ENCODE measurements at regions not wholly inside any gene's neighbourhood (a gene's known extent, or its start where the extent isn't known, plus 50 kb on each side); places are given as distances from the start of the nearest gene placed in this dataset.

- H3K9ac ChIP-seq (ENCODE audit: low read depth, low read length, poor library complexity): no peak overlapping the region
- no peak overlapping the region for H2BK15ac ChIP-seq (ENCODE audit: low read length)
- H3K4me3 ChIP-seq (ENCODE audit: low read length in 2 of 2): no peak overlapping the region
- no peak overlapping the region for H2AK5ac ChIP-seq (ENCODE audit: low read depth, low read length)
- no peak overlapping the region for H3K18ac ChIP-seq (ENCODE audit: low read length)
- no peak overlapping the region for H2BK120ac ChIP-seq (ENCODE audit: low read depth, low read length)
- no peak overlapping the region for H3K23ac ChIP-seq (ENCODE audit: low read depth, low read length, poor library complexity)
- no peak for DNase-seq (ENCODE audit: low spot score)
- H2BK5ac ChIP-seq (ENCODE audit: low read length): no peak overlapping the region
- H3K4ac ChIP-seq (ENCODE audit: low read length): no peak overlapping the region
- H3K9me3 ChIP-seq (replicated peaks in 1 of 2; ENCODE audit: control insufficient read depth in 2 of 2, insufficient read depth in 1 of 2, low read depth in 1 of 2, low read length in 2 of 2): peaks cover 4 to 10% of the 10 kb centered on the region in 2 donors
- no peak overlapping the region for H3K14ac ChIP-seq (ENCODE audit: low read length)
- no peak overlapping the region for H2AFZ ChIP-seq (ENCODE audit: low read length)
- no peak overlapping the region for H3K27ac ChIP-seq (replicated peaks; ENCODE audit: low read length)
- H4K8ac ChIP-seq (ENCODE audit: low read depth, low read length): no peak overlapping the region
- no peaks in the 10 kb centered on the region for H3K4me1 ChIP-seq (ENCODE audit: control insufficient read depth in 2 of 2, insufficient read depth in 1 of 2, low read depth in 1 of 2, low read length in 2 of 2)
- no peaks in the 10 kb centered on the region for H3K36me3 ChIP-seq (replicated peaks in 1 of 2; ENCODE audit: control insufficient read depth in 2 of 2, insufficient read depth in 2 of 2, low read length in 2 of 2)
- no peak overlapping the region for H3K4me2 ChIP-seq (ENCODE audit: insufficient read depth, low read length, poor library complexity, severe bottlenecking)
- no peak overlapping the region for H4K91ac ChIP-seq (ENCODE audit: low read depth, low read length, poor library complexity)
- H3K27me3 ChIP-seq (ENCODE audit: control insufficient read depth in 3 of 3, insufficient read depth in 3 of 3, low read depth in 1 of 3, low read length in 3 of 3): no peaks in the 10 kb centered on the region
- no peak overlapping the region for H2BK12ac ChIP-seq (ENCODE audit: low read length)
- no peaks in the 10 kb centered on the region for H3K79me1 ChIP-seq (ENCODE audit: low read depth, low read length)
Measured at GRCh38 chr1:183753464-183753891, 51.4 kb upstream of the RGL1 start.

- no peak overlapping the region for H2BK120ac ChIP-seq (ENCODE audit: low read depth, low read length)
- H4K8ac ChIP-seq (ENCODE audit: low read depth, low read length): no peak overlapping the region
- no peak overlapping the region for H3K9ac ChIP-seq (ENCODE audit: low read depth, low read length, poor library complexity)
- H3K36me3 ChIP-seq (replicated peaks in 1 of 2; ENCODE audit: control insufficient read depth in 2 of 2, insufficient read depth in 2 of 2, low read length in 2 of 2): peaks cover 0 to 6% of the 10 kb centered on the region in 2 donors
- H2BK5ac ChIP-seq (ENCODE audit: low read length): no peak overlapping the region
- no peak overlapping the region for H4K91ac ChIP-seq (ENCODE audit: low read depth, low read length, poor library complexity)
- H3K9me3 ChIP-seq (replicated peaks in 1 of 2; ENCODE audit: control insufficient read depth in 2 of 2, insufficient read depth in 1 of 2, low read depth in 1 of 2, low read length in 2 of 2): no peaks in the 10 kb centered on the region
- no peak overlapping the region for H2AK5ac ChIP-seq (ENCODE audit: low read depth, low read length)
- H3K23ac ChIP-seq (ENCODE audit: low read depth, low read length, poor library complexity): no peak overlapping the region
- no peak overlapping the region for H2BK12ac ChIP-seq (ENCODE audit: low read length)
- no peak overlapping the region for H3K18ac ChIP-seq (ENCODE audit: low read length)
- H3K4ac ChIP-seq (ENCODE audit: low read length): no peak overlapping the region
- no peak for DNase-seq (ENCODE audit: low spot score)
- WGBS, 2 donors (ENCODE audit: extremely low coverage in 2 of 2, insufficient read length in 2 of 2, insufficient replicate concordance in 1 of 2): no CpG with 5 or more reads among the region's 1 CpG
- H3K4me1 ChIP-seq (ENCODE audit: control insufficient read depth in 2 of 2, insufficient read depth in 1 of 2, low read depth in 1 of 2, low read length in 2 of 2): no peaks in the 10 kb centered on the region
- no peaks in the 10 kb centered on the region for H3K27me3 ChIP-seq (ENCODE audit: control insufficient read depth in 3 of 3, insufficient read depth in 3 of 3, low read depth in 1 of 3, low read length in 3 of 3)
- H3K4me2 ChIP-seq (ENCODE audit: insufficient read depth, low read length, poor library complexity, severe bottlenecking): no peak overlapping the region
- no peaks in the 10 kb centered on the region for H3K79me1 ChIP-seq (ENCODE audit: low read depth, low read length)
- H2AFZ ChIP-seq (ENCODE audit: low read length): no peak overlapping the region
- H3K14ac ChIP-seq (ENCODE audit: low read length): no peak overlapping the region
- H3K27ac ChIP-seq (replicated peaks; ENCODE audit: low read length): no peak overlapping the region
- no peak overlapping the region for H2BK15ac ChIP-seq (ENCODE audit: low read length)
- H3K4me3 ChIP-seq (ENCODE audit: low read length in 2 of 2): no peak overlapping the region
Measured at GRCh38 chr1:183744132-183744913, 60.6 kb upstream of the RGL1 start.

GRCh38 chr1:183742355-183742754 lies 62.6 kb upstream of the RGL1 start:
- no peak overlapping the region for H2BK15ac ChIP-seq (ENCODE audit: low read length)
- H2BK5ac ChIP-seq (ENCODE audit: low read length): no peak overlapping the region
- H2BK120ac ChIP-seq (ENCODE audit: low read depth, low read length): no peak overlapping the region
- H3K9ac ChIP-seq (ENCODE audit: low read depth, low read length, poor library complexity): no peak overlapping the region
- no peaks in the 10 kb centered on the region for H3K27me3 ChIP-seq (ENCODE audit: control insufficient read depth in 3 of 3, insufficient read depth in 3 of 3, low read depth in 1 of 3, low read length in 3 of 3)
- no peak overlapping the region for H3K27ac ChIP-seq (replicated peaks; ENCODE audit: low read length)
- H3K4me3 ChIP-seq (ENCODE audit: low read length in 2 of 2): no peak overlapping the region
- no peak overlapping the region for H2BK12ac ChIP-seq (ENCODE audit: low read length)
- no peak for DNase-seq (ENCODE audit: low spot score)
- H2AK5ac ChIP-seq (ENCODE audit: low read depth, low read length): no peak overlapping the region
- no peak overlapping the region for H4K91ac ChIP-seq (ENCODE audit: low read depth, low read length, poor library complexity)
- no peaks in the 10 kb centered on the region for H3K4me1 ChIP-seq (ENCODE audit: control insufficient read depth in 2 of 2, insufficient read depth in 1 of 2, low read depth in 1 of 2, low read length in 2 of 2)
- peaks cover 0 to 6% of the 10 kb centered on the region in 2 donors for H3K36me3 ChIP-seq (replicated peaks in 1 of 2; ENCODE audit: control insufficient read depth in 2 of 2, insufficient read depth in 2 of 2, low read length in 2 of 2)
- no peak overlapping the region for H4K8ac ChIP-seq (ENCODE audit: low read depth, low read length)
- no peak overlapping the region for H3K4me2 ChIP-seq (ENCODE audit: insufficient read depth, low read length, poor library complexity, severe bottlenecking)
- no peak overlapping the region for H3K14ac ChIP-seq (ENCODE audit: low read length)
- no peak overlapping the region for H3K18ac ChIP-seq (ENCODE audit: low read length)
- no peak overlapping the region for H2AFZ ChIP-seq (ENCODE audit: low read length)
- no peak overlapping the region for H3K23ac ChIP-seq (ENCODE audit: low read depth, low read length, poor library complexity)
- no peak overlapping the region for H3K4ac ChIP-seq (ENCODE audit: low read length)
- no peaks in the 10 kb centered on the region for H3K9me3 ChIP-seq (replicated peaks in 1 of 2; ENCODE audit: control insufficient read depth in 2 of 2, insufficient read depth in 1 of 2, low read depth in 1 of 2, low read length in 2 of 2)
- H3K79me1 ChIP-seq (ENCODE audit: low read depth, low read length): no peaks in the 10 kb centered on the region
- WGBS, 2 donors (ENCODE audit: extremely low coverage in 2 of 2, insufficient read length in 2 of 2, insufficient replicate concordance in 1 of 2): 100% methylated on average over 1 of the region's 4 CpGs; no CpG with 5 or more reads in 1 of the 2 donors

GRCh38 chr1:183739741-183740271 lies 65.1 kb upstream of the RGL1 start:
- Histone ChIP-seq H3K23ac (ENCODE audit: low read depth, low read length, poor library complexity) (no peak overlapping the region), H4K91ac (ENCODE audit: low read depth, low read length, poor library complexity) (no peak overlapping the region), H3K14ac (ENCODE audit: low read length) (no peak overlapping the region), H4K8ac (ENCODE audit: low read depth, low read length) (no peak overlapping the region), H3K9me3 (replicated peaks in 1 of 2; ENCODE audit: control insufficient read depth in 2 of 2, insufficient read depth in 1 of 2, low read depth in 1 of 2, low read length in 2 of 2) (no peaks in the 10 kb centered on the region), H3K36me3 (replicated peaks in 1 of 2; ENCODE audit: control insufficient read depth in 2 of 2, insufficient read depth in 2 of 2, low read length in 2 of 2) (peaks cover 0 to 6% of the 10 kb centered on the region in 2 donors), H2BK15ac (ENCODE audit: low read length) (no peak overlapping the region), H3K27ac (replicated peaks; ENCODE audit: low read length) (no peak overlapping the region), H3K9ac (ENCODE audit: low read depth, low read length, poor library complexity) (no peak overlapping the region), H3K4ac (ENCODE audit: low read length) (no peak overlapping the region), H3K4me2 (ENCODE audit: insufficient read depth, low read length, poor library complexity, severe bottlenecking) (no peak overlapping the region), H2BK120ac (ENCODE audit: low read depth, low read length) (no peak overlapping the region), H2AFZ (ENCODE audit: low read length) (no peak overlapping the region), H2AK5ac (ENCODE audit: low read depth, low read length) (no peak overlapping the region), H2BK5ac (ENCODE audit: low read length) (no peak overlapping the region), H3K4me3 (ENCODE audit: low read length in 2 of 2) (no peak overlapping the region), H3K18ac (ENCODE audit: low read length) (no peak overlapping the region), H3K27me3 (ENCODE audit: control insufficient read depth in 3 of 3, insufficient read depth in 3 of 3, low read depth in 1 of 3, low read length in 3 of 3) (no peaks in the 10 kb centered on the region), H2BK12ac (ENCODE audit: low read length) (no peak overlapping the region), H3K79me1 (ENCODE audit: low read depth, low read length) (no peaks in the 10 kb centered on the region), H3K4me1 (ENCODE audit: control insufficient read depth in 2 of 2, insufficient read depth in 1 of 2, low read depth in 1 of 2, low read length in 2 of 2) (peaks cover under 1 to 3% of the 10 kb centered on the region in 2 donors)
- WGBS, 2 donors (ENCODE audit: extremely low coverage in 2 of 2, insufficient read length in 2 of 2, insufficient replicate concordance in 1 of 2): no CpG with 5 or more reads among the region's 6 CpGs
- DNase-seq (ENCODE audit: low spot score): no peak
